H4 (cell line): ENCODE measurements at regions not wholly inside any gene's neighbourhood (a gene's known extent, or its start where the extent isn't known, plus 50 kb on each side); places are given as distances from the start of the nearest gene placed in this dataset.
"Not testable (repeated sequence)": the region's sequence is repeated elsewhere in the genome, so short reads cannot be mapped to it uniquely, and the experiment has no call there.

ENCODE experiments used
- DNase-seq: peaks from one replicate; pipeline ENCODE4 v3.0.0-alpha.2; 2015; ENCODE audit warnings: low spot score

GRCh38 chr1:232579958-232580941, 49.7 kb downstream of the SIPA1L2 start:
- no peak for DNase-seq

GRCh38 chr1:232579466-232579865, 50.5 kb downstream of the SIPA1L2 start:
- DNase-seq = no peak

- peak; percentile 73 for DNase-seq
Observed at GRCh38 chr1:232578651-232579195, 51.2 kb downstream of the SIPA1L2 start.

GRCh38 chr1:232577772-232578171, 52.2 kb downstream of the SIPA1L2 start:
- no peak for DNase-seq

GRCh38 chr1:232576537-232576936, 53.4 kb downstream of the SIPA1L2 start:
- DNase-seq = no peak

- DNase-seq = no peak
Observed at GRCh38 chr1:232575763-232576040, 54.2 kb downstream of the SIPA1L2 start.

- peak; percentile 63 for DNase-seq
Observed at GRCh38 chr1:232574889-232575762, 54.8 kb downstream of the SIPA1L2 start.

- DNase-seq = no peak
Observed at GRCh38 chr1:232574077-232574476, 55.9 kb downstream of the SIPA1L2 start.

GRCh38 chr1:232571523-232571922, 58.4 kb downstream of the SIPA1L2 start:
- DNase-seq = peak; percentile 67

GRCh38 chr1:232570007-232570406, 59.9 kb downstream of the SIPA1L2 start:
- DNase-seq = peak; percentile 45

- not testable (repeated sequence) for DNase-seq
Observed at GRCh38 chr1:232569554-232569921, 60.4 kb downstream of the SIPA1L2 start.

- no peak for DNase-seq
Observed at GRCh38 chr1:232568906-232569553, 60.9 kb downstream of the SIPA1L2 start.

GRCh38 chr1:232568331-232568852, 61.5 kb downstream of the SIPA1L2 start:
- DNase-seq = peak; percentile 35

GRCh38 chr1:232566093-232566492, 63.8 kb downstream of the SIPA1L2 start:
- no peak for DNase-seq

- DNase-seq = no peak
Observed at GRCh38 chr1:232562855-232563510, 67.0 kb downstream of the SIPA1L2 start.

GRCh38 chr1:232561381-232561780, 68.6 kb downstream of the SIPA1L2 start:
- DNase-seq = no peak

- no peak for DNase-seq
Observed at GRCh38 chr1:232560940-232561339, 69.0 kb downstream of the SIPA1L2 start.

GRCh38 chr1:232558954-232559353, 71.0 kb downstream of the SIPA1L2 start:
- no peak for DNase-seq

GRCh38 chr1:232557502-232558191, 72.3 kb downstream of the SIPA1L2 start:
- DNase-seq = no peak

- DNase-seq = no peak
Observed at GRCh38 chr1:232557096-232557495, 72.8 kb downstream of the SIPA1L2 start.

GRCh38 chr1:232556351-232556750, 73.6 kb downstream of the SIPA1L2 start:
- DNase-seq = no peak
